Peyer's patch (tissue), 4 donors: ENCODE measurements at regions not wholly inside any gene's neighbourhood (a gene's known extent, or its start where the extent isn't known, plus 50 kb on each side); places are given as distances from the start of the nearest gene placed in this dataset.

Experiments used
- DNase-seq, 3 donors: peaks; one replicate each; pipeline ENCODE4 v3.0.0-alpha.2; 2017 to 2019
- H3K27ac ChIP-seq, 4 donors: fragments of 200-600 bp; sonication (generic); one replicate each; pipeline ENCODE4 v1.5.1; 2016 to 2019
- H3K27me3 ChIP-seq, 2 donors: fragments of 200-600 bp; sonication (generic); one replicate each; pipeline ENCODE4 v1.5.1; 2019
- H3K36me3 ChIP-seq, 3 donors: fragments of 200-600 bp; sonication (generic); one replicate each; pipeline ENCODE4 v1.5.1; 2016 to 2019
- H3K4me1 ChIP-seq, 4 donors: fragments of 200-600 bp; sonication (generic); one replicate each; pipeline ENCODE4 v1.5.1; 2016 to 2019
- H3K4me3 ChIP-seq, 4 donors: fragments of 200-600 bp; sonication (generic); 1 replicate in 3 of 4; 2 replicates in 1 of 4; pipeline ENCODE4 v1.5.1; 2016 to 2019; ENCODE audit warnings: mild to moderate bottlenecking in 1 of 4
- H3K9me3 ChIP-seq, 4 donors: fragments of 200-600 bp; sonication (generic); one replicate each; pipeline ENCODE4 v1.5.1; 2016 to 2019; ENCODE audit warnings: mild to moderate bottlenecking in 1 of 4
- POLR2A ChIP-seq, 2 donors: fragments of 450-650 bp; IDR thresholded peaks; one replicate each; pipeline ENCODE4 v1.5.1; 2017; ENCODE audit warnings: antibody characterized with exemption in 2 of 2, mild to moderate bottlenecking in 2 of 2, moderate library complexity in 2 of 2
- TF ChIP-seq, protein P1 (sequence below), 6 experiments: fragments of 450-650 bp in 4 of 6; fragments of 200-600 bp in 2 of 6; sonication (generic) in 1 of 6; IDR thresholded peaks; one replicate each; pipeline ENCODE4 v1.5.1; 2017 to 2019; ENCODE audit warnings: antibody characterized with exemption in 6 of 6, mild to moderate bottlenecking in 3 of 6, moderate library complexity in 1 of 6

DNA sequence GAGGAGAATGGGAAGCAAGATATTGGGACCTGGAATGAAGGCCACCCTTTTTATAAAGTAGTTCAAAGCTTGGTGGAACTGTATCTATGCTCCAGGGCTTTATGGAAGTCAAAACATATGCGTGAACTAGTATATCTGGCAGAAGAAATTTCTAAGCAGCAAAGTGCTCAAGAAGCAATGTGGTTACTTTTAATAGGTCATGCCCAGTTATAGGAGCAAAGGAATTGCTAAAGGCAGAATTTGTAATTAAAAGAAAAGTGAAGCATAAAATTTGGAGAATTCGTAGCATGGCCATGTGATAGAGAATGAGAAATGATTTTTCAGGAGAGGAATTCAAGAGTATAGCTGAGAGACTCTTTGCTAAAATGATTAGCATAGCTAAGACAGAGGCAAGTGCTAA is 1110.4 kb downstream of the XPNPEP1 start:
- no peak for DNase-seq
- Histone ChIP-seq H3K4me1 (no peaks in the 10 kb centered on the region), H3K27me3 (no peaks in the 10 kb centered on the region), H3K27ac (no peak overlapping the region), H3K36me3 (no peaks in the 10 kb centered on the region), H3K4me3 (no peak overlapping the region), H3K9me3 (no peaks in the 10 kb centered on the region)
- no peak for TF ChIP-seq POLR2A (IDR thresholded peaks at IDR 0.05)

DNA sequence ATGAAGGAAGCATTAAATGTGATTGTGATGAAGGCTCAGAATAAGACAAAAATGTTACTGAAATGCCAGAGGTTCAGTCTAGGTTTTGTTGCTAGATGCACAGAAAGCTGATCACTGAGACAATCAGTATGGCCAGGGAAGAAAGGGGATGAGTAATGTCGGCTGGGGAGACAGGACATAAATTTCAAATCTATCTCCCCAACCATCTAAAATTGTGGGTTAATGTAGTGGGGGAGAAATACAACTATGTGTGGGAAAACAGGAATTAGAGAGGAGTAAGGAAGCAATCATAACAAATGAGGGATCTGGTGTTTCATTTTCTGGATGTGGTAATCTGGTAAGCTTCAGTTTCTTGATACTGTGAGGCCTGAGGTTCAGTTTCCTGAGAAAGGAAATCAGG is 1111.0 kb downstream of the XPNPEP1 start:
- DNase-seq: no peak
- no peaks in the 10 kb centered on the region for H3K36me3 ChIP-seq
- H3K9me3 ChIP-seq: no peaks in the 10 kb centered on the region
- no peak overlapping the region for H3K4me3 ChIP-seq
- H3K27ac ChIP-seq: no peak overlapping the region
- no peaks in the 10 kb centered on the region for H3K4me1 ChIP-seq
- no peak for TF ChIP-seq POLR2A (IDR thresholded peaks at IDR 0.05)
- TF ChIP-seq, protein P1, sequence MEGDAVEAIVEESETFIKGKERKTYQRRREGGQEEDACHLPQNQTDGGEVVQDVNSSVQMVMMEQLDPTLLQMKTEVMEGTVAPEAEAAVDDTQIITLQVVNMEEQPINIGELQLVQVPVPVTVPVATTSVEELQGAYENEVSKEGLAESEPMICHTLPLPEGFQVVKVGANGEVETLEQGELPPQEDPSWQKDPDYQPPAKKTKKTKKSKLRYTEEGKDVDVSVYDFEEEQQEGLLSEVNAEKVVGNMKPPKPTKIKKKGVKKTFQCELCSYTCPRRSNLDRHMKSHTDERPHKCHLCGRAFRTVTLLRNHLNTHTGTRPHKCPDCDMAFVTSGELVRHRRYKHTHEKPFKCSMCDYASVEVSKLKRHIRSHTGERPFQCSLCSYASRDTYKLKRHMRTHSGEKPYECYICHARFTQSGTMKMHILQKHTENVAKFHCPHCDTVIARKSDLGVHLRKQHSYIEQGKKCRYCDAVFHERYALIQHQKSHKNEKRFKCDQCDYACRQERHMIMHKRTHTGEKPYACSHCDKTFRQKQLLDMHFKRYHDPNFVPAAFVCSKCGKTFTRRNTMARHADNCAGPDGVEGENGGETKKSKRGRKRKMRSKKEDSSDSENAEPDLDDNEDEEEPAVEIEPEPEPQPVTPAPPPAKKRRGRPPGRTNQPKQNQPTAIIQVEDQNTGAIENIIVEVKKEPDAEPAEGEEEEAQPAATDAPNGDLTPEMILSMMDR (IDR thresholded peaks at IDR 0.05): no peak
- H3K27me3 ChIP-seq: no peaks in the 10 kb centered on the region

DNA sequence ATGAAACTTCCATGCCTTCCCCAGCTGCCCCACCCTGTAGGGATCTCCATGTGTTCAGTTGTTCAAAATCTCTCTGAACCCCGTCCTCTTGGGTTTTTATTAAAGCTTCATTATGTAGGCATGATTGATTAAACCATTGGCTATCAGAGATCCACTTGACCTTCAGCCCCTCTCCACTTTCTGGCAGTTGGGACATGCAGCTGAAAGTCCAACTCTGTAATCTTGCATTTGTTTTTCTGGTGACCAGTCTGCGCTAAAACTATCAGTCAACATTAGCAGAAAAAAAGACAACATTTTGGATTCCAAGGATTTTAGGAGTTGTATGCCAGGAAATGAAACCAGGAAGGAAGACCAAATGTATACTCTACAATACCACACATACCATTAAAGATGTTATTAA is 1115.1 kb downstream of the XPNPEP1 start:
- H3K9me3 ChIP-seq: no peaks in the 10 kb centered on the region
- TF ChIP-seq POLR2A (IDR thresholded peaks at IDR 0.05): no peak
- TF ChIP-seq, protein P1 (IDR thresholded peaks at IDR 0.05): no peak
- no peaks in the 10 kb centered on the region for H3K36me3 ChIP-seq
- no peak for DNase-seq
- no peaks in the 10 kb centered on the region for H3K4me1 ChIP-seq
- H3K4me3 ChIP-seq: no peak overlapping the region
- H3K27ac ChIP-seq: no peak overlapping the region
- H3K27me3 ChIP-seq: no peaks in the 10 kb centered on the region

DNA sequence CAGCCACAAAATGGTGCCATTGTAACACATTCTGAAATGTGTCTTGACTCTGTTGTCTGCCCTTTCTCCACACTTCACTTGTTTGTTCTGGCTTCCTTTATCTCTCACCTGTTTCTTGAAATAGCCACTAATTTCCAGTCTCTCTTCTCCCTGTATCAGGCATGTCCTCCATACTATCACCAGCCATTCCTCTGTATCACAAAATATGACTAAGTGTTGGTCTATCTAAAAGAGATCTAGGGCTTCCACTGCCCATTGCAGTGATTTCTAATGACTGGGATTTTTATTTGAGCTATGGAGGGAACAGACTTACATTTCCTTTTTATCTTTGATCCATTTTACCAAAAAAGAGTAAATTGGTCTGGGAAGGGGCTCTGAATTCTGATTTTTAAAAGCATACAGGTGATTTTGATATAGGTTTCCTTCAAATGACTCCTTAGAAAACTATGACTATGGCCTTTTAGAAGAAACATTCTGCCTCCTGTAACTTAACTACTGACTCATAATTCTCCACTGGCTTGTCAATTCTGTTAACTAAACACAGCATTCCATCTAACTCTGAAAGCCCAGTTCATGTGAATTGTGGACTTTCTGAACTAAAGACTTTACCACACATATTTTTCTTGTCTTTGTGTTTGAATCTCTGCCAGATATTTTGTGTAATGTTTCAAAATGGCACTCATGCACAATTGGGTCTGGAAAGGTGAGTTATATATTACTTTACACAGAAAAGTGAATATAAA is 1121.4 kb downstream of the XPNPEP1 start:
- Histone ChIP-seq H3K27me3 (no peaks in the 10 kb centered on the region), H3K4me1 (no peaks in the 10 kb centered on the region), H3K9me3 (no peaks in the 10 kb centered on the region), H3K36me3 (no peaks in the 10 kb centered on the region), H3K4me3 (no peak overlapping the region), H3K27ac (no peak overlapping the region)
- DNase-seq: no peak
- no peak for TF ChIP-seq POLR2A (IDR thresholded peaks at IDR 0.05)
- TF ChIP-seq, protein P1 (IDR thresholded peaks at IDR 0.05): no peak

DNA sequence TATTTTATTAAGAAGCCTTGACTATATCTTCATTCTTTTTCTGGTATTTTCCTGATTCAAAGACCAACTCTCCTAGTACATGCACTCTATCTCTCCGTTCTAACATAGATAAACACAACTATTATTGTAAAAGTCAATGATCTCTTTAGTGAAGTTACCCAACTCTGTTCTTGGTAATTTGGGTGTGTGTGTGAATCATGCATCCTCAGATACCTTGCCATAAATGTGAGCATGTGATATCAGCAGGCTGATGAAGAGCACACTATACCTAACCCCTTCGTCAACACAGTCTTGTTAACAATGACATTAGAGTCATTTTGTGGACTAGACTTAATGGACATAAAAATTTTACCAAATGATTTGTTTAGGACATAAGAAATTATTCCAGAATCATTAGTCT is 1122.1 kb downstream of the XPNPEP1 start:
- no peak for DNase-seq
- no peaks in the 10 kb centered on the region for H3K4me1 ChIP-seq
- H3K4me3 ChIP-seq: no peak overlapping the region
- H3K36me3 ChIP-seq: no peaks in the 10 kb centered on the region
- TF ChIP-seq, protein P1 (IDR thresholded peaks at IDR 0.05): no peak
- no peak for TF ChIP-seq POLR2A (IDR thresholded peaks at IDR 0.05)
- no peak overlapping the region for H3K27ac ChIP-seq
- H3K27me3 ChIP-seq: no peaks in the 10 kb centered on the region
- no peaks in the 10 kb centered on the region for H3K9me3 ChIP-seq

DNA sequence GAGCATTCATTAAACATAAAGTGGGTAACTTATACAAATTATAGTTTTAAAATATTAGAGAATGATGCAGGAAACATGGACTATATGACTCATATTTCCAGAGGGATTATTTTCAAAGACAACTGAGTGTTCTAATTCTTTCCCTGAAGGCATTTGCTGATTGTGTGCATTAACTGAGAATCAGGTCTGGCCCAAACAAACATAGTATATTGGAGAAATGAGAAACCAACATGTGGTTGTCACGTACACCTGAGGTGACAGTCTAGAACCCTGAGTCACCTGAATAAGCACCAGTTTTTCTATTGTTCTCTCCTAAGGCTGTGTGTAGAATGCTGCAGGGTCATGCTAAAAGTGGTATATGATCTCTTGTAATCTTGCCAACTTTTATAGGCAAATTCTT is 1125.7 kb downstream of the XPNPEP1 start:
- Histone ChIP-seq H3K36me3 (no peaks in the 10 kb centered on the region), H3K27me3 (no peaks in the 10 kb centered on the region), H3K4me3 (no peak overlapping the region), H3K27ac (no peak overlapping the region), H3K9me3 (no peaks in the 10 kb centered on the region), H3K4me1 (no peaks in the 10 kb centered on the region)
- TF ChIP-seq, protein P1 (IDR thresholded peaks at IDR 0.05): no peak
- no peak for TF ChIP-seq POLR2A (IDR thresholded peaks at IDR 0.05)
- no peak for DNase-seq
